Ascending aorta (tissue), 2 donors: ENCODE measurements at regions not wholly inside any gene's neighbourhood (a gene's known extent, or its start where the extent isn't known, plus 50 kb on each side); places are given as distances from the start of the nearest gene placed in this dataset.

Source experiments
- DNase-seq, 2 donors: peaks; one replicate each; pipeline ENCODE4 v3.0.0-alpha.2; 2019; ENCODE audit warnings: low spot score in 2 of 2
- H3K27ac ChIP-seq, 2 donors: fragments of 200-600 bp; sonication (generic); one replicate each; pipeline ENCODE4 v1.5.1; 2016 to 2017; ENCODE audit warnings: mild to moderate bottlenecking in 1 of 2
- H3K27me3 ChIP-seq: fragments of 200-600 bp; sonication (generic); one replicate; pipeline ENCODE4 v1.5.1; 2017
- H3K36me3 ChIP-seq, 2 donors: fragments of 200-600 bp; sonication (generic); one replicate each; pipeline ENCODE4 v1.5.1; 2016
- H3K4me1 ChIP-seq, 2 donors: fragments of 200-600 bp; sonication (generic); one replicate each; pipeline ENCODE4 v1.5.1; 2016 to 2017; ENCODE audit warnings: mild to moderate bottlenecking in 1 of 2
- H3K4me3 ChIP-seq, 2 donors: fragments of 200-600 bp; sonication (generic); one replicate each; pipeline ENCODE4 v1.5.1; 2016 to 2017; ENCODE audit warnings: mild to moderate bottlenecking in 1 of 2
- H3K9me3 ChIP-seq, 2 donors: fragments of 200-600 bp; sonication (generic); one replicate each; pipeline ENCODE4 v1.5.1; 2016
- intact Hi-C: fragments of 100-400 bp; cut with DNase I; formaldehyde crosslinking; loops from one replicate; pipeline ENCODE4 v1.15.1; 2023
- TF ChIP-seq, protein P1 (sequence below), 3 experiments: fragments of 200-600 bp in 2 of 3; fragments of 450-650 bp in 1 of 3; sonication (generic) in 2 of 3; IDR thresholded peaks; one replicate each; pipeline ENCODE4 v1.5.1; 2016 to 2019; ENCODE audit warnings: antibody characterized with exemption in 3 of 3, mild to moderate bottlenecking in 1 of 3, moderate library complexity in 1 of 3

- H3K27ac ChIP-seq, result no peak overlapping the region
- DNase-seq, result no peak
- no peaks in the 10 kb centered on the region for H3K9me3 ChIP-seq
- no peaks in the 10 kb centered on the region for H3K27me3 ChIP-seq
- no peaks in the 10 kb centered on the region for H3K36me3 ChIP-seq
- TF ChIP-seq, protein P1, sequence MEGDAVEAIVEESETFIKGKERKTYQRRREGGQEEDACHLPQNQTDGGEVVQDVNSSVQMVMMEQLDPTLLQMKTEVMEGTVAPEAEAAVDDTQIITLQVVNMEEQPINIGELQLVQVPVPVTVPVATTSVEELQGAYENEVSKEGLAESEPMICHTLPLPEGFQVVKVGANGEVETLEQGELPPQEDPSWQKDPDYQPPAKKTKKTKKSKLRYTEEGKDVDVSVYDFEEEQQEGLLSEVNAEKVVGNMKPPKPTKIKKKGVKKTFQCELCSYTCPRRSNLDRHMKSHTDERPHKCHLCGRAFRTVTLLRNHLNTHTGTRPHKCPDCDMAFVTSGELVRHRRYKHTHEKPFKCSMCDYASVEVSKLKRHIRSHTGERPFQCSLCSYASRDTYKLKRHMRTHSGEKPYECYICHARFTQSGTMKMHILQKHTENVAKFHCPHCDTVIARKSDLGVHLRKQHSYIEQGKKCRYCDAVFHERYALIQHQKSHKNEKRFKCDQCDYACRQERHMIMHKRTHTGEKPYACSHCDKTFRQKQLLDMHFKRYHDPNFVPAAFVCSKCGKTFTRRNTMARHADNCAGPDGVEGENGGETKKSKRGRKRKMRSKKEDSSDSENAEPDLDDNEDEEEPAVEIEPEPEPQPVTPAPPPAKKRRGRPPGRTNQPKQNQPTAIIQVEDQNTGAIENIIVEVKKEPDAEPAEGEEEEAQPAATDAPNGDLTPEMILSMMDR (IDR thresholded peaks at IDR 0.05), result no peak
- intact Hi-C loops, result no loop called here
- H3K4me3 ChIP-seq, result no peak overlapping the region
- H3K4me1 ChIP-seq, result no peaks in the 10 kb centered on the region
Observed at GRCh38 chr14:31932675-31933074, 144.4 kb upstream of the ARHGAP5 start.

DNA sequence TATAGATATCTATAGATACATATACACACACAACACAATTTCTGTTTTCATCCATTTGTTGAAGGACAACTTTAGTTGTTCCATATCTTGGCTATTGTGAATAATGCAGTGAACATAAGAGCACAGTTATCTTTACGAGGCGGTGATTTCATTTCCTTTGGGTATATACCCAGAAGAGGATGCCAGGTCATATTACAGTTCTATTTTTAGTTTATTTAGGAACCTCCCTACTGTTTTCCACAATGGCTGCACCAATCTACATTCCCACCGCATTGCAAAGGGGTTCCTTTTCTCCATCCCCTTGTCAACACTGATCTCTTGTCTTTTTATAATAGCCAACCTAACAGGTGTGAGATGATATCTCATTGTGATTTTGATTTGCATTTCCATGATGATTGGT, 143.4 kb upstream of the ARHGAP5 start:
- H3K4me3 ChIP-seq, result no peak overlapping the region
- intact Hi-C loops, result no loop called here
- H3K9me3 ChIP-seq, result no peaks in the 10 kb centered on the region
- H3K4me1 ChIP-seq, result no peaks in the 10 kb centered on the region
- DNase-seq, result no peak
- TF ChIP-seq, protein P1 (IDR thresholded peaks at IDR 0.05), result no peak
- H3K27ac ChIP-seq, result no peak overlapping the region
- H3K36me3 ChIP-seq, result no peaks in the 10 kb centered on the region
- H3K27me3 ChIP-seq, result no peaks in the 10 kb centered on the region

GRCh38 chr14:31934767-31935266, 142.3 kb upstream of the ARHGAP5 start:
- H3K27me3 ChIP-seq, result no peaks in the 10 kb centered on the region
- H3K27ac ChIP-seq, result no peak overlapping the region
- H3K9me3 ChIP-seq, result no peaks in the 10 kb centered on the region
- H3K36me3 ChIP-seq, result no peaks in the 10 kb centered on the region
- H3K4me1 ChIP-seq, result no peaks in the 10 kb centered on the region
- DNase-seq, result no peak
- no peak overlapping the region for H3K4me3 ChIP-seq
- intact Hi-C loops, result no loop called here
- TF ChIP-seq, protein P1 (IDR thresholded peaks at IDR 0.05), result no peak

DNA sequence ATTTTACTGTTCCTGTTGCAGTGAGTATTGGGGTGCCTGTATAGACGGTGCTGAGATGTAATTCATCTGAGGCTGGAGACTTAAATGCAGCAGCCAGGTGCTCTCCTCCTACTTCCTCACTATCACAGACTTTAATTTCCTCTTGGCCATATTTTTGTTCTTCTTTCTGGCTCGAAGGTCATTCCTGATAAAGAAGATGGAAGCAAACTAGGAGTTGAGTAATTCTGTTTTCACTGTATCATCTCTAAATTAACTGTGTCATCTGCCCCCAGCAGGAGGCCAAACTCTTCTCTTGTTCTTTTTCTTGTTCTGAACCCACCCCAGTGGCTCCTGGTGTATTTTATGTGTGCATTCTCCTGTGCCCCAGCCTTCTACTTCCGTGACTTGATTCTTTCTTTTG, 141.7 kb upstream of the ARHGAP5 start:
- no peaks in the 10 kb centered on the region for H3K9me3 ChIP-seq
- no peaks in the 10 kb centered on the region for H3K4me1 ChIP-seq
- TF ChIP-seq, protein P1 (IDR thresholded peaks at IDR 0.05), result no peak
- H3K4me3 ChIP-seq, result no peak overlapping the region
- H3K36me3 ChIP-seq, result no peaks in the 10 kb centered on the region
- H3K27ac ChIP-seq, result no peak overlapping the region
- intact Hi-C loops, result no loop called here
- no peak for DNase-seq
- H3K27me3 ChIP-seq, result no peaks in the 10 kb centered on the region

GRCh38 chr14:31936115-31936514, 141.0 kb upstream of the ARHGAP5 start:
- DNase-seq, result no peak
- H3K4me3 ChIP-seq, result no peak overlapping the region
- TF ChIP-seq, protein P1 (IDR thresholded peaks at IDR 0.05), result no peak
- no peaks in the 10 kb centered on the region for H3K9me3 ChIP-seq
- H3K27me3 ChIP-seq, result no peaks in the 10 kb centered on the region
- intact Hi-C loops, result no loop called here
- H3K27ac ChIP-seq, result no peak overlapping the region
- H3K4me1 ChIP-seq, result no peaks in the 10 kb centered on the region
- H3K36me3 ChIP-seq, result no peaks in the 10 kb centered on the region

- H3K4me1 ChIP-seq, result no peaks in the 10 kb centered on the region
- H3K9me3 ChIP-seq, result no peaks in the 10 kb centered on the region
- no peaks in the 10 kb centered on the region for H3K27me3 ChIP-seq
- H3K27ac ChIP-seq, result no peak overlapping the region
- no peak overlapping the region for H3K4me3 ChIP-seq
- no peaks in the 10 kb centered on the region for H3K36me3 ChIP-seq
- intact Hi-C loops, result no loop called here
- peak; percentile 29 to 73 for DNase-seq
- TF ChIP-seq, protein P1 (IDR thresholded peaks at IDR 0.05), result no peak
Observed at GRCh38 chr14:31937730-31938346, 139.3 kb upstream of the ARHGAP5 start.
